GM12878 (cell line): ENCODE measurements at regions not wholly inside any gene's neighbourhood (a gene's known extent, or its start where the extent isn't known, plus 50 kb on each side); places are given as distances from the start of the nearest gene placed in this dataset.

ENCODE experiments used
- ATAC-seq: fragments of 200-7000 bp; cut with Tn5 transposase; 3 replicates; pipeline ENCODE4 v1.9.1; 2020; ENCODE audit warnings: mild to moderate bottlenecking, moderate library complexity
- BruUV-seq: library from RNA; stranded (reverse); fragments of 400-500 nt; replicated peaks from 2 replicates; lab custom pipeline; 2021; lab: Mats Ljungman, UMichigan
- CTCF ChIA-PET: fragments of 300-600 bp; sonication (Branson Sonifier 250); formaldehyde crosslinking; extraction: SDS; loops from one replicate; lab custom pipeline; 2021; ENCODE audit warnings: inconsistent platforms; lab: Yijun Ruan, JAX
- POLR2A ChIA-PET: fragments of 350-600 bp; formaldehyde crosslinking; extraction: SDS; loops from one replicate; lab custom pipeline; 2021; ENCODE audit warnings: inconsistent platforms; lab: Charles Lee
- RAD21 ChIA-PET: fragments of 300-600 bp; sonication (Branson Sonifier 250); formaldehyde crosslinking; loops from one replicate; lab custom pipeline; 2023; ENCODE audit warnings: antibody characterized with exemption; ENCODE audit not compliant: unreplicated experiment; lab: Charles Lee
- SMC1A ChIA-PET: fragments of 300-600 bp; sonication (Branson Sonifier 250); formaldehyde crosslinking; loops from one replicate; lab custom pipeline; 2023; ENCODE audit not compliant: unreplicated experiment, uncharacterized antibody; lab: Charles Lee
- DNase-seq: peaks from one replicate; pipeline ENCODE4 v3.0.0-alpha.2; 2011; ENCODE audit warnings: low read depth, low spot score
- FAIRE-seq: peaks from 3 replicates; lab custom pipeline; 2011; peaks lifted over from hg19 to GRCh38; lab: Jason Lieb, UNC
- H2AFZ ChIP-seq: 2 replicates; pipeline ENCODE4 v1.6.0; 2011; ENCODE audit warnings: low read depth, low read length, control low read depth; ENCODE audit not compliant: control insufficient read depth
- H3K27ac ChIP-seq: 2 replicates; pipeline ENCODE4 v1.5.1; 2011; ENCODE audit warnings: control low read depth; ENCODE audit not compliant: control insufficient read depth, insufficient read depth
- H3K27me3 ChIP-seq, 2 experiments: replicated peaks in 1 of 2; 2 replicates each; pipeline versions ENCODE4 v1.6.0 to v1.6.1; 2011; ENCODE audit warnings: low read length in 1 of 2; ENCODE audit not compliant: control insufficient read depth in 2 of 2, insufficient read depth in 2 of 2
- H3K36me3 ChIP-seq, 2 experiments: 2 replicates each; pipeline ENCODE4 v1.5.1; 2011; ENCODE audit warnings: low read length in 1 of 2; ENCODE audit not compliant: control insufficient read depth in 2 of 2, insufficient read depth in 2 of 2
- H3K4me1 ChIP-seq: 2 replicates; pipeline ENCODE4 v1.6.1; 2011; ENCODE audit warnings: mild to moderate bottlenecking, low read length, moderate library complexity, mixed read lengths; ENCODE audit not compliant: control insufficient read depth, insufficient read depth
- H3K4me2 ChIP-seq: 2 replicates; pipeline ENCODE4 v1.6.0; 2011; ENCODE audit warnings: control low read depth; ENCODE audit not compliant: control insufficient read depth, insufficient read depth
- H3K4me3 ChIP-seq: fragments of 200-600 bp; sonication (generic); 2 replicates; pipeline ENCODE4 v1.5.1; 2016
- H3K79me2 ChIP-seq: 2 replicates; pipeline ENCODE4 v1.6.0; 2011; ENCODE audit warnings: low read length; ENCODE audit not compliant: control insufficient read depth, insufficient read depth
- H3K9ac ChIP-seq: 2 replicates; pipeline ENCODE4 v1.8.0; 2011; ENCODE audit warnings: low read length, control low read depth, mixed read lengths; ENCODE audit not compliant: control insufficient read depth, insufficient read depth
- H3K9me3 ChIP-seq: replicated peaks from 3 replicates; pipeline ENCODE4 v1.5.1; 2011; ENCODE audit warnings: mild to moderate bottlenecking, low read length; ENCODE audit not compliant: control insufficient read depth, insufficient read depth
- H4K20me1 ChIP-seq: 2 replicates; pipeline ENCODE4 v1.6.0; 2011; ENCODE audit not compliant: control insufficient read depth, insufficient read depth
- ATF2 ChIP-seq: IDR thresholded peaks from 2 replicates; pipeline ENCODE4 v1.6.1; 2012; ENCODE audit warnings: low read length, inconsistent platforms
- GABPA ChIP-seq: IDR thresholded peaks from 2 replicates; pipeline ENCODE4 v1.6.1; 2014; ENCODE audit warnings: antibody characterized with exemption, low read depth, mild to moderate bottlenecking, inconsistent platforms
- MYC ChIP-seq: IDR thresholded peaks from 2 replicates; pipeline ENCODE4 v1.6.1; 2011; ENCODE audit warnings: mild to moderate bottlenecking, low read length, moderate library complexity, inconsistent platforms; ENCODE audit not compliant: insufficient read depth, insufficient replicate concordance, insufficient read length, severe bottlenecking
- NRF1 ChIP-seq: conservative IDR thresholded peaks from 2 replicates; pipeline ENCODE4 v1.6.1; 2011; ENCODE audit warnings: mild to moderate bottlenecking, low read depth, low read length, improper control_type of control experiment
- POLR2AphosphoS5 ChIP-seq: IDR thresholded peaks from 2 replicates; pipeline ENCODE4 v1.6.1; 2011; ENCODE audit warnings: mild to moderate bottlenecking, low read length, inconsistent platforms
- PRDM15 ChIP-seq: fragments of 450-650 bp; formaldehyde crosslinking; IDR thresholded peaks from 2 replicates; pipeline ENCODE4 v1.4.0; 2020; ENCODE audit warnings: mild to moderate bottlenecking, moderate library complexity
- SMAD1 ChIP-seq: fragments of 450-650 bp; IDR thresholded peaks from 2 replicates; pipeline ENCODE4 v1.6.1; 2018; ENCODE audit warnings: mild to moderate bottlenecking, low read depth; ENCODE audit not compliant: partially characterized antibody
- ZNF24 ChIP-seq: fragments of 450-650 bp; IDR thresholded peaks from 2 replicates; pipeline ENCODE4 v1.6.1; 2017; ENCODE audit warnings: antibody characterized with exemption, mild to moderate bottlenecking
- in situ Hi-C: fragments of 300-500 bp; cut with MboI; formaldehyde crosslinking; loops from 9 replicates; pipeline ENCODE4 v1.14.3; 2018; ENCODE audit warnings: mixed read lengths
- intact Hi-C: fragments of 100-400 bp; cut with micrococcal nuclease; formaldehyde crosslinking; loops from one replicate; pipeline ENCODE4 v1.14.2; 2022; ENCODE audit not compliant: unreplicated experiment

- TF ChIP-seq PRDM15 (CRISPR knock-in tag) (no peak), POLR2AphosphoS5 (no peak), MYC (no peak), NRF1 (no peak), SMAD1 (no peak), ATF2 (no peak)
Measured at GRCh38 chr1:157269656-157270375, 131.6 kb upstream of the ETV3 start (continued).

- H2AFZ ChIP-seq = no peak overlapping the region
- FAIRE-seq = no peak
- TF ChIP-seq ZNF24 (no peak), GABPA (no peak)
- TF ChIP-seq, all 136 proteins: peak for 0
- Histone ChIP-seq H3K27me3 (0 out of 4 replicates have a peak, but pooled peaks cover 0 to 3% of the 10 kb centered on the region in 2 experiments), H3K36me3 (no peaks in the 10 kb centered on the region), H3K9ac (no peak overlapping the region), H3K4me3 (no peak overlapping the region), H3K9me3 (no peaks in the 10 kb centered on the region), H3K27ac (no peak overlapping the region), H3K4me1 (no peaks in the 10 kb centered on the region), H3K4me2 (no peak overlapping the region), H4K20me1 (no peaks in the 10 kb centered on the region), H3K79me2 (no peaks in the 10 kb centered on the region)
- ChIA-PET SMC1A (no interaction called here), CTCF (no interaction called here), RAD21 (no interaction called here), POLR2A (no interaction called here)
- in situ Hi-C loops (no loop called here), intact Hi-C loops (no loop called here)
- ATAC-seq = no peak
- no peak for DNase-seq
- no TSS peak for BruUV-seq
Measured at GRCh38 chr1:157262891-157263290, 124.7 kb upstream of the ETV3 start.
